Chondrocyte (in vitro differentiated cells): ENCODE measurements at regions not wholly inside any gene's neighbourhood (a gene's known extent, or its start where the extent isn't known, plus 50 kb on each side); places are given as distances from the start of the nearest gene placed in this dataset.
A peak's percentile ranks its signal among the peaks of the same experiment; 100 is the strongest.

Experiments used
- DNase-seq: peaks from one replicate; pipeline ENCODE4 v3.0.0; 2021; ENCODE audit warnings: mixed read lengths, low spot score
- H3K27ac Mint-ChIP-seq: one replicate; pipeline ENCODE4 v1.8.0; 2021; ENCODE audit warnings: mild to moderate bottlenecking, moderate library complexity, mixed read lengths; ENCODE audit not compliant: unreplicated experiment
- H3K27me3 Mint-ChIP-seq: 2 replicates; pipeline ENCODE4 v1.8.0; 2021; ENCODE audit warnings: low read depth, mixed read lengths
- H3K36me3 Mint-ChIP-seq: 2 replicates; pipeline ENCODE4 v1.8.0; 2021; ENCODE audit warnings: low read depth, mixed read lengths
- H3K4me1 Mint-ChIP-seq: 2 replicates; pipeline ENCODE4 v1.8.0; 2021; ENCODE audit warnings: low read depth, mild to moderate bottlenecking, mixed read lengths
- H3K4me3 Mint-ChIP-seq: one replicate; pipeline ENCODE4 v1.8.0; 2021; ENCODE audit warnings: mild to moderate bottlenecking, moderate library complexity, mixed read lengths; ENCODE audit not compliant: unreplicated experiment
- H3K9me3 Mint-ChIP-seq: 2 replicates; pipeline ENCODE4 v1.8.0; 2021; ENCODE audit warnings: low read depth, mixed read lengths
- TF ChIP-seq, protein P1 (sequence below): fragments of 200-600 bp; sonication (generic); IDR thresholded peaks from 2 replicates; pipeline ENCODE4 v1.5.0; 2021; ENCODE audit warnings: antibody characterized with exemption, mild to moderate bottlenecking, moderate library complexity

DNA sequence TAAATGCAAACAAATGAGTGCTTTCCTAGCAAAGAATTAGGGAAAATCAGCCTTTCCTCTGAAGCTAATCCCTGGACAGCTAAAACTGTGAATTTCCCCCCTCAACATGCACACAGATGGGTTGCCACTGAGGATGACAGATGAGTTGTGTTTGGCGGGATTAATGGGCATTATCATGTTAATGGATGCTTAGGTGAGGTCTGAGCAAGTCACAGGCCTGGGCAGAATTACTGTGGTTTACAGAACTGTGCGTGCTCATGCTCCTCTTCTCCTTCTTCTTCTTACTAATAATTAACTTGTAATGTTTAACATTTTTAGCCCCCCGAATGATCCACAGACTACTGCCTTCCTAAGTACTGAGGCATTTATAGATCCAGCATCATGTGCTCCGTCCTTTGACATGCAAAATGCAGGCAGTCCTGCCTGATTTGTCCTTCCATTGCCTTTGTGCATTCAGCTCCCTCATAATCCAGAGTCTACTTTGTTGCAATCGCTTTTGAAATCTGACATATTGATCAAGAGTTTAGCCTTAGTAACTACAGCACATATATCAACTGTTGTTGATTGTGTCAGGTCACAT, 753.4 kb upstream of the MMS22L start:
- peaks cover 8% of the 10 kb centered on the region for H3K27me3 Mint-ChIP-seq
- H3K27ac Mint-ChIP-seq = no peak overlapping the region
- H3K36me3 Mint-ChIP-seq = no peaks in the 10 kb centered on the region
- no peak overlapping the region for H3K4me3 Mint-ChIP-seq
- H3K9me3 Mint-ChIP-seq = no peaks in the 10 kb centered on the region
- peaks cover 6% of the 10 kb centered on the region for H3K4me1 Mint-ChIP-seq
- TF ChIP-seq, protein P1, sequence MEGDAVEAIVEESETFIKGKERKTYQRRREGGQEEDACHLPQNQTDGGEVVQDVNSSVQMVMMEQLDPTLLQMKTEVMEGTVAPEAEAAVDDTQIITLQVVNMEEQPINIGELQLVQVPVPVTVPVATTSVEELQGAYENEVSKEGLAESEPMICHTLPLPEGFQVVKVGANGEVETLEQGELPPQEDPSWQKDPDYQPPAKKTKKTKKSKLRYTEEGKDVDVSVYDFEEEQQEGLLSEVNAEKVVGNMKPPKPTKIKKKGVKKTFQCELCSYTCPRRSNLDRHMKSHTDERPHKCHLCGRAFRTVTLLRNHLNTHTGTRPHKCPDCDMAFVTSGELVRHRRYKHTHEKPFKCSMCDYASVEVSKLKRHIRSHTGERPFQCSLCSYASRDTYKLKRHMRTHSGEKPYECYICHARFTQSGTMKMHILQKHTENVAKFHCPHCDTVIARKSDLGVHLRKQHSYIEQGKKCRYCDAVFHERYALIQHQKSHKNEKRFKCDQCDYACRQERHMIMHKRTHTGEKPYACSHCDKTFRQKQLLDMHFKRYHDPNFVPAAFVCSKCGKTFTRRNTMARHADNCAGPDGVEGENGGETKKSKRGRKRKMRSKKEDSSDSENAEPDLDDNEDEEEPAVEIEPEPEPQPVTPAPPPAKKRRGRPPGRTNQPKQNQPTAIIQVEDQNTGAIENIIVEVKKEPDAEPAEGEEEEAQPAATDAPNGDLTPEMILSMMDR = no peak
- no peak for DNase-seq

DNA sequence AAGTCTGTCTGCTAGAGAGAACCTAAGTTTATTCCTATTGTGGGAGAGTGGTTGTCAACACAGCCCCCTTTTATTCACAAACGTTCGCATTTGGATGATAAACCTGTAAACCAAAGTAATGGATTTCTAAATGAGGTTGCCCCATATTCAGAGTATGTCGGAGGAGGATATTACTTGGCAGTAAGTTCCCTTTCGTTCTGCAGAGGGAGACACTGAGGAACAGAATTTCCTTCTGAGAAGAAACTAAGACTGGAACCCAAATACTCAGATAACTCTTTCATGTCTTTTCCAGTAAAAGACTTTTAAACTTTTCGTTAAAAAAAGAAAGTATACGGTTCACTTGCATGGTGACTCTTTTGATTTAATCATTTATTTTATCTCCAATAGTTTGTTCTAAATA, 754.6 kb upstream of the MMS22L start:
- TF ChIP-seq, protein P1 = peak; percentile 22
- DNase-seq = no peak
- peaks cover 6% of the 10 kb centered on the region for H3K4me1 Mint-ChIP-seq
- H3K27ac Mint-ChIP-seq = no peak overlapping the region
- H3K9me3 Mint-ChIP-seq = no peaks in the 10 kb centered on the region
- H3K27me3 Mint-ChIP-seq = peaks cover 14% of the 10 kb centered on the region
- no peak overlapping the region for H3K4me3 Mint-ChIP-seq
- H3K36me3 Mint-ChIP-seq = no peaks in the 10 kb centered on the region

GRCh38 chr6:98039443-98039842, 756.4 kb upstream of the MMS22L start:
- Mint-ChIP-seq H3K36me3 (no peaks in the 10 kb centered on the region), H3K4me1 (peaks cover 6% of the 10 kb centered on the region), H3K9me3 (no peaks in the 10 kb centered on the region), H3K27me3 (peaks cover 14% of the 10 kb centered on the region), H3K27ac (no peak overlapping the region), H3K4me3 (no peak overlapping the region)
- no peak for DNase-seq
- TF ChIP-seq, protein P1 = no peak

- TF ChIP-seq, protein P1 = peak; percentile 80
- H3K27ac Mint-ChIP-seq = no peak overlapping the region
These were observed 757.0 kb upstream of the MMS22L start for GRCh38 chr6:98039904-98040607.

DNA sequence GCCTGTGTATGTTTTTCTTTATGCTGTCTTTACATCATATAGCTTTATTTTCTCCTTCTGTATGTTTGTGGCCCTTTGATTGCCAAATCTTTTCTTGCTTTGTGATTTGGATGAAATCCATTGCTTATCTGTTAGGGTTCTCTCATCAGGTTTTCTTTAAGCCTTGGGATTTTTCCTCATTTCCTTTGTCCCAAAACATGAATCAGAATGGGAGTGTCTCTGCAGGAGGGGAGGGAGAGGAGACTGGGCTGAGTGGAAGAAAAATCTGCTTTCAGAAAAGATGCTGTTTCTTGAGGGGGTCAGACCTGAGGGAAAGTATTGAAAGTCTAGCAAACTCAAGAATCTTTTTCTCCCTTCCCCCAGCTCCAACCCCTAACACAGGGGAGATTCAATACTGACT, 758.0 kb upstream of the MMS22L start:
- H3K9me3 Mint-ChIP-seq = no peaks in the 10 kb centered on the region
- peaks cover 22% of the 10 kb centered on the region for H3K27me3 Mint-ChIP-seq
- DNase-seq = no peak
- H3K4me1 Mint-ChIP-seq = peaks cover 6% of the 10 kb centered on the region
- H3K36me3 Mint-ChIP-seq = no peaks in the 10 kb centered on the region
- no peak overlapping the region for H3K27ac Mint-ChIP-seq
- TF ChIP-seq, protein P1 = no peak
- no peak overlapping the region for H3K4me3 Mint-ChIP-seq

More at GRCh38 chr6:98039904-98040607, 757.0 kb upstream of the MMS22L start:
- peaks cover 16% of the 10 kb centered on the region for H3K27me3 Mint-ChIP-seq
- no peak for DNase-seq
- H3K9me3 Mint-ChIP-seq = no peaks in the 10 kb centered on the region
- peaks cover 6% of the 10 kb centered on the region for H3K4me1 Mint-ChIP-seq
- no peaks in the 10 kb centered on the region for H3K36me3 Mint-ChIP-seq
- no peak overlapping the region for H3K4me3 Mint-ChIP-seq
